Activated naive CD4-positive, alpha-beta T cell treated with anti-CD3 and anti-CD28 coated beads, Interleukin-2, amount 50 U/mL, for 24 hours (primary cell): ENCODE measurements at regions not wholly inside any gene's neighbourhood (a gene's known extent, or its start where the extent isn't known, plus 50 kb on each side); places are given as distances from the start of the nearest gene placed in this dataset.
"Not testable (repeated sequence)": the region's sequence is repeated elsewhere in the genome, so short reads cannot be mapped to it uniquely, and the experiment has no call there.

Experiments used
- H3K27ac Mint-ChIP-seq: one replicate; pipeline ENCODE4 v1.8.0; 2021; ENCODE audit warnings: mild to moderate bottlenecking, mixed read lengths
- H3K27me3 Mint-ChIP-seq: one replicate; pipeline ENCODE4 v1.8.0; 2021; ENCODE audit warnings: mixed read lengths
- H3K36me3 Mint-ChIP-seq: one replicate; pipeline ENCODE4 v1.8.0; 2021; ENCODE audit warnings: mixed read lengths
- H3K4me1 Mint-ChIP-seq: one replicate; pipeline ENCODE4 v1.8.0; 2021; ENCODE audit warnings: mixed read lengths
- H3K4me3 Mint-ChIP-seq: one replicate; pipeline ENCODE4 v1.8.0; 2021; ENCODE audit warnings: mild to moderate bottlenecking, mixed read lengths
- H3K9me3 Mint-ChIP-seq: one replicate; pipeline ENCODE4 v1.8.0; 2021; ENCODE audit warnings: mixed read lengths

GRCh38 chr14:34297786-34298520 is 164.1 kb downstream of the SPTSSA start:
- no peak overlapping the region for H3K27ac Mint-ChIP-seq
- peaks cover 2% of the 10 kb centered on the region for H3K27me3 Mint-ChIP-seq
- H3K9me3 Mint-ChIP-seq = no peaks in the 10 kb centered on the region
- no peak overlapping the region for H3K4me3 Mint-ChIP-seq
- H3K36me3 Mint-ChIP-seq = no peaks in the 10 kb centered on the region
- H3K4me1 Mint-ChIP-seq = no peaks in the 10 kb centered on the region

DNA sequence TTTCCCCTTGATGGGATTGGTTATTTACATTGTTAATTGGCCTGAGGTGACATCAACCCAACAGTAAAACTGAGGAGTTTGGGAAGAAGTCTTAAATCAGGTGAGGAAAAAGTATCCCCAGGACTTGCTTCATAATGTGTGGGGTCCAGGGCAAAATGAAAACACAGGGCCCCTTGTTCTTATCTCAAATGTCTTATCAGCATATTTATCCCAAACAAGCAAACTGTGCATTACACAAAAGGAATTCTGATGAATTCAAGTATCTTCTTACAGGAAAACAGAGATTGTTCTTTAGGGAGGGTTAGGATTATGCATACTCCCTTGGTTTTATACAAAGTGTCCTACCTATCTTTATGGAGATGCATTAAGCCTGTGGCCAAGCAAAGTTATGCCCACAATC is 178.4 kb downstream of the SPTSSA start:
- no peak overlapping the region for H3K4me3 Mint-ChIP-seq
- H3K27me3 Mint-ChIP-seq = no peaks in the 10 kb centered on the region
- no peaks in the 10 kb centered on the region for H3K4me1 Mint-ChIP-seq

DNA sequence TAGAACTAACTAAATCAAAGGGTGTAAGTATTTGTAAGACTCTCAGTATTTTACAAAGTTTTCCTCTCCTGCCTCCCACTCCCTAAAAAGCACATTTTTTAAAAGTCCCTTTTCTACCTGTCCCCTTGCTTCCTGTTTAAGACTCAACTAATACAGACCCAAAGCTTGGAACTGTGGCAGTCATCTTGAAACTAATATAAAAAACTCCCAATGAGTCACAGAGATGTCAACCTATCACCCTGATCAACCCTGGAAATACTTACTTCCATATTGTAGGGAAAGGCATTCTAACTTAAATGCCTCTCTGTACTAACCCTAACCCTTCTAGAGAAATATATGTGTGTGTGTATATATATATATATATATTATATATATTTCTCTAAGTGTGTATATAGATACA is 184.8 kb downstream of the SPTSSA start:
- H3K4me1 Mint-ChIP-seq = no peaks in the 10 kb centered on the region
- H3K27ac Mint-ChIP-seq = no peak overlapping the region
- H3K4me3 Mint-ChIP-seq = no peak overlapping the region
- peaks cover 2% of the 10 kb centered on the region for H3K36me3 Mint-ChIP-seq
- H3K27me3 Mint-ChIP-seq = peaks cover 5% of the 10 kb centered on the region
- no peaks in the 10 kb centered on the region for H3K9me3 Mint-ChIP-seq

More for the DNA sequence above, 178.4 kb downstream of the SPTSSA start:
- Mint-ChIP-seq H3K36me3 (peaks cover 2% of the 10 kb centered on the region), H3K9me3 (no peaks in the 10 kb centered on the region), H3K27ac (no peak overlapping the region)

GRCh38 chr14:34275530-34275929 is 186.5 kb downstream of the SPTSSA start:
- peaks cover 1% of the 10 kb centered on the region for H3K36me3 Mint-ChIP-seq

DNA sequence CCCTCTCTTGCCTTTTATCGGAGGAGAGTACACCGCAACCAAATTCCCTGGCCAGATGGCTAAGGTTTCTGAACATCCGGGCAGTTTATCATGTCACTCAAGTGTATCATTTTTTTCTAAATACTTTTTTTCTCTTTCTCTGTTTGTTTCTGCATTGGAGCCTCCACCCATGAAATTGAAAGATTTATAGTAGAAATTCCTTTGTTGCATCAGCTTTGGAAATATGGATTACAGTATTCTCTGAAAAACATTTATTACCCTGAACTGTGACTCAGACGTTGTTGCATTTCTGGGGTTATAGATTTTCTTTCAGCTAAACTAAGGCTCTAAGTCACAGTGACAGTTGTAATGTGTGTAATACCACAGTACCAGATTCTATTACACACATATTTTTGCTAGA is 187.0 kb downstream of the SPTSSA start:
- Mint-ChIP-seq H3K4me3 (no peak overlapping the region), H3K36me3 (no peaks in the 10 kb centered on the region), H3K9me3 (no peaks in the 10 kb centered on the region), H3K4me1 (no peaks in the 10 kb centered on the region), H3K27ac (no peak overlapping the region), H3K27me3 (peaks cover 11% of the 10 kb centered on the region)

More at GRCh38 chr14:34275530-34275929, 186.5 kb downstream of the SPTSSA start:
- Mint-ChIP-seq H3K4me3 (no peak overlapping the region), H3K27ac (no peak overlapping the region), H3K27me3 (peaks cover 10% of the 10 kb centered on the region), H3K9me3 (no peaks in the 10 kb centered on the region), H3K4me1 (no peaks in the 10 kb centered on the region)

DNA sequence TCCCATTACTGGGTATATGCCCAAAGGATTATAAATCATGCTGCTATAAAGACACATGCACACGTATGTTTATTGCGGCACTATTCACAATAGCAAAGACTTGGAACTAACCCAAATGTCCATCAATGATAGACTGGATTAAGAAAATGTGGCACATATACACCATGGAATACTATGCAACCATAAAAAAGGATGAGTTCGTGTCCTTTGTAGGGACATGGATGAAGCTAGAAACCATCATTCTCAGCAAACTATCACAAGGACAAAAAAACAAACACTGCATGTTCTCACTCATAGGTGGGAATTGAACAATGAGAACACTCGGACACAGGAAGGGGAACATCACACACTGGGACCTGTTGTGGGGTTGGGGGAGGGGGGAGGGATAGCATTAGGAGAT is 188.3 kb downstream of the SPTSSA start:
- H3K27ac Mint-ChIP-seq, H3K36me3 Mint-ChIP-seq, H3K9me3 Mint-ChIP-seq, H3K4me3 Mint-ChIP-seq, H3K4me1 Mint-ChIP-seq: not testable (repeated sequence)
- peaks cover 11% of the 10 kb centered on the region for H3K27me3 Mint-ChIP-seq

DNA sequence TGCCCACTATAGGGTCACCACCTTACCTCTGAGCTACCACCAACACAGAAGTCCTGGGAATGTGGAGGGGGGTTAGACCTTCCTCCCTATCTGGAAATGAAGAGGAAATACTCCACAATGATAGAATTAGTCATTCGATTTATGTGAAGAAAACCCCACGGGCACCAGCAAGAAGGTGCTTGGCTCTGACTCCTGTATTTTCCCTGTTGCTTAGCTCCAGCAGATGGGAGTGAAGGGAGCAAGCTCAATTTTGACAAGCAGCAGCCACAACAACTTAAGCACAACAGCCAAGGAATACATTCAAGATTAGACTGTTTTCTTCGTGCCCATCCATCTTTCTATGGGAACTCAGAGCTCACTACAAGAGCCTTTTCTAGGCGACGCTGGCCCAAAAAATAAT is 191.7 kb downstream of the SPTSSA start:
- Mint-ChIP-seq H3K9me3 (no peaks in the 10 kb centered on the region), H3K4me3 (no peak overlapping the region), H3K27me3 (peaks cover 14% of the 10 kb centered on the region), H3K27ac (no peak overlapping the region), H3K4me1 (no peaks in the 10 kb centered on the region), H3K36me3 (no peaks in the 10 kb centered on the region)

DNA sequence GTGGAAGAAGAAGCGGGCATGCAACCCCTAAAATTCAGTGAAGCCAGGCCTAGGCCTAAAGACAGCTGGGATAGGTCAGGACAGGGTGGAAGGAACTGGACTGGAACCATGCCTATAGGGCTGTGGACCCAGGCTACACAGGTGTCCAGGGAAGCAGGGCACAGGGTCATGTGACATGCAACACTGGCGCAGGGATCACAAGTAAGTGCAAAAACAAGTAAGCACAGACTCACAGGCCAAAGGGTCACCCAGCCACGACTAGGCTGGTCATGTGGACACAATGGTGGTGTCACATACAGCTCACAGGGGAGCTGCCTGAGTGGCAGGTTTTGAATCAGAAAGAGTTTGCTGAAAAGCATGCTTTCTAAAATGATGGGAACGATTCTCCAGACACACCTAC is 195.7 kb downstream of the SPTSSA start:
- Mint-ChIP-seq H3K27ac (no peak overlapping the region), H3K9me3 (no peaks in the 10 kb centered on the region), H3K4me3 (no peak overlapping the region), H3K4me1 (no peaks in the 10 kb centered on the region), H3K27me3 (peaks cover 12% of the 10 kb centered on the region), H3K36me3 (no peaks in the 10 kb centered on the region)

DNA sequence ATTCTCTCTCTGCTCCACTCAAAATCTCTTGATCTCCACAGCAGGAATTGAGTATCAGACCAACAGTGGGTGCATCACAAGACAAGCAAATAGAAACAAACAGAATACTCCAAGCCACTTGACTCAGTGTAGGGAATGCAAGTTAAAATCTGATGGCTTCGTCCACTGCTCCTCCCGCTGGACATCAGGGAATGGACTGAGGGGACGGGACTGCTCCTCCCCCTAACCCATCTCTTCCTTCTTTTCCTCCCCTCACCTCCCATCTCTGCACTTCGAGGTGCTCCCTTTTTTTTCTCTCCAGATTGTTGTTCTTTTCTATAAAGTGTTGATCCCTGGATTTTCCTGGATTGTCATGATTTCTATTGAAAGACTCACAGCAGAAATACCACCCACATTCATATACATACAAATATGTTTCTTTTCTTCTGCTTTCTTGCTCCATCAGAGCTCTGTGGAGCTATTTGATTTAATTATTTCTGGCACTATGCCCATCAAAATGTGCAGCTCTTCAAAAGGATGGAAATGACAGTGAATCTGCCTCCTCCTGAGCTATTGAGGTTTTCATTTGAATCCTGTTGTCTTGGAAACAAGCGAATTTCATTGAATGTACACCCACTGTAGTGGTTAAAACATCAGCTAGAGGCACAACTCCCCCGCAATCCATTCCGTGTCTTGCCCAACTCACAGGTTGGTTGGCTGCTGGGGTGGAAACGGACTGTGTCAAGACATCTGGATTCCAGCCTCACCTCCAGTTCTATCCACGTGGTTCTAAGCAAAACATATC is 199.7 kb downstream of the SPTSSA start:
- H3K27ac Mint-ChIP-seq = no peak overlapping the region
- H3K36me3 Mint-ChIP-seq = no peaks in the 10 kb centered on the region
- H3K27me3 Mint-ChIP-seq = peaks cover 4% of the 10 kb centered on the region
- H3K9me3 Mint-ChIP-seq = no peaks in the 10 kb centered on the region
- no peak overlapping the region for H3K4me3 Mint-ChIP-seq
- H3K4me1 Mint-ChIP-seq = no peaks in the 10 kb centered on the region

DNA sequence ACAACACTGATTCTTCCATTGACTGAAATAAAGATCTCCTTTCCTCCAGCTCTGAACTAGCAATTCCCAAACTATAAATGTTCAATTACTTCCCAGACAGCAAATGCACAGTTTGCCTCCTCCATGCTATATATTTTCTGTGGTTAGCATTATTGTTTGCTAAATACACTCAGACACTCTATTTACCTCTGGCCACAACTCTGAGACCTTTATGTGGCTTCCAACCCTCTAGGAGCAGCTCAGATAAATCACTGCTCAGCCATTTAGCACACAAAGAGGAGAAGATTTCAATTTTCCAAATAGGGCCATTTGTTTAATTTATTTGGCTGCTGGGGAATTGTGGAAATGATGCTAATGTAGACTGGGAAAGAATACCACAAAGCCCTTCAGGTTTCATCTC is 202.0 kb downstream of the SPTSSA start:
- Mint-ChIP-seq H3K27me3 (peaks cover 3% of the 10 kb centered on the region), H3K36me3 (no peaks in the 10 kb centered on the region), H3K27ac (no peak overlapping the region), H3K9me3 (no peaks in the 10 kb centered on the region), H3K4me1 (no peaks in the 10 kb centered on the region), H3K4me3 (no peak overlapping the region)

GRCh38 chr14:34258318-34258717 is 203.7 kb downstream of the SPTSSA start:
- H3K36me3 Mint-ChIP-seq = no peaks in the 10 kb centered on the region
- no peaks in the 10 kb centered on the region for H3K4me1 Mint-ChIP-seq
- no peak overlapping the region for H3K4me3 Mint-ChIP-seq
- no peak overlapping the region for H3K27ac Mint-ChIP-seq
- H3K27me3 Mint-ChIP-seq = peaks cover 3% of the 10 kb centered on the region
- H3K9me3 Mint-ChIP-seq = no peaks in the 10 kb centered on the region

DNA sequence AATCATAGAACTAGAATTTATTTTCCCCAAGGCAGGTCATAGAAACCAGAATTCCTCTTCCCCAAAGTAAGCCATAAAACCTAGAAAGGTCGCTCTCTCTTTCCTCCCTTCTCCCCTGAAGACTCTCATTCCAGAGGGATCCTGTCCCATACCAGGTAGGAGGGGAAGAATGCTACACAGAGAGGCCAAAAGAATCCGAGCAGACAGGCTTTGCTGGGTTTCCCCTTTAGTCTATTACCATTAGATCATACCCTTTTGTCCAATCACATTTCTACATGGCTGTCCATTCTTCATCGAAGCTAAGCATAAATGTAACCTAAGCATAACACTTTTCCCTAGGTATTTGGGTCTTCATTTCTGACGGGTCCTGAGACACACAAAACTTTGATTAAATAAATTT is 204.5 kb downstream of the SPTSSA start:
- Mint-ChIP-seq H3K4me1 (no peaks in the 10 kb centered on the region), H3K9me3 (no peaks in the 10 kb centered on the region), H3K27me3 (peaks cover 3% of the 10 kb centered on the region), H3K36me3 (no peaks in the 10 kb centered on the region), H3K27ac (no peak overlapping the region), H3K4me3 (no peak overlapping the region)

GRCh38 chr14:34256223-34256622 is 205.8 kb downstream of the SPTSSA start:
- H3K36me3 Mint-ChIP-seq = no peaks in the 10 kb centered on the region
- no peak overlapping the region for H3K4me3 Mint-ChIP-seq
- no peaks in the 10 kb centered on the region for H3K4me1 Mint-ChIP-seq
- H3K27ac Mint-ChIP-seq = no peak overlapping the region
- peaks cover 2% of the 10 kb centered on the region for H3K27me3 Mint-ChIP-seq
- H3K9me3 Mint-ChIP-seq = no peaks in the 10 kb centered on the region

DNA sequence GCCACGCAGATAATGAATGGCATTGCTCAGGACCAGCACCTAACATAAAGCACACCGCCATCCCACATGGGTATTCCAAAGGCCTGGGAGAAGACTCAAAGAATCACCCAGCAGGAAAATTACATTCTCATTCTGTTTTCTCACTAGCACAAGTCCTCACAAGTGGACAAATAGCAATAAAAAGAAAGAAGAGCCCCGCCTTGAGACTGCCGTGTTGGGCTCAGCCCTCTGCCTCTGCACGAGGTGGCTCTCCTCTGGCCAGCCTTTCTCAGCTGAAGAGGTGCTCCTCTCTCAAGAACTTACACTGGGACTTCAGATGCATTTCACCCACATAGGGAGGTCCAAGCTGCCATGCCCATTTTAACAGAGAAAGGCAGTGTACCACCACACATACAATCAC is 207.5 kb downstream of the SPTSSA start:
- Mint-ChIP-seq H3K27ac (no peak overlapping the region), H3K36me3 (no peaks in the 10 kb centered on the region), H3K27me3 (no peaks in the 10 kb centered on the region)

DNA sequence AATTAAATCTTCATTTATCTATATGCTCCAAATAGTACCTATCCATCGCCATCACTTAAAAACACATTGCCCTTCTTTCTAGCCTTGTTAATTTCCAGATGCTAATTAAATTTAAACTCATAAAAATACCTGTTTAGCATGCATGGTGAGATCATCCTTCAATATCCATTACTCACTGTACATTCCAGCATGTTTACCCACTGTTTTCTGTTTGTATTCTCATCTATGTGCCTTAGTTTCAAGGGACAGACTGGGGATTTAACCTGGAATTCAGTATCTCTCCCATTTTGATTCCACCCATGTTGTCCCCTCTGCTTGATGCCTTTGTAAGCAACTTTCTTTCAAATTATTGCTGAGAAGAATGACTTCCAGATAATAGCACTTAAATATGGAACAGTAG is 208.0 kb downstream of the SPTSSA start:
- H3K27me3 Mint-ChIP-seq = no peaks in the 10 kb centered on the region
- no peaks in the 10 kb centered on the region for H3K9me3 Mint-ChIP-seq
- H3K4me1 Mint-ChIP-seq = no peaks in the 10 kb centered on the region
- no peaks in the 10 kb centered on the region for H3K36me3 Mint-ChIP-seq
- H3K27ac Mint-ChIP-seq = no peak overlapping the region
- no peak overlapping the region for H3K4me3 Mint-ChIP-seq

More for the DNA sequence above, 207.5 kb downstream of the SPTSSA start:
- no peak overlapping the region for H3K4me3 Mint-ChIP-seq
- no peaks in the 10 kb centered on the region for H3K4me1 Mint-ChIP-seq
- H3K9me3 Mint-ChIP-seq = no peaks in the 10 kb centered on the region

GRCh38 chr14:34252227-34252626 is 209.8 kb downstream of the SPTSSA start:
- peaks cover 1% of the 10 kb centered on the region for H3K27me3 Mint-ChIP-seq
- H3K9me3 Mint-ChIP-seq = no peaks in the 10 kb centered on the region
- H3K36me3 Mint-ChIP-seq = no peaks in the 10 kb centered on the region
- no peak overlapping the region for H3K4me3 Mint-ChIP-seq
- H3K4me1 Mint-ChIP-seq = no peaks in the 10 kb centered on the region
- no peak overlapping the region for H3K27ac Mint-ChIP-seq
